Stimulated activated memory B cell treated with anti-CD40 and anti-IgM and Interleukin-4, amounts not matched to agents 10 μg/mL and 1 μg/mL and 100 μg/mL, for 72 hours (primary cell): ENCODE measurements at regions not wholly inside any gene's neighbourhood (a gene's known extent, or its start where the extent isn't known, plus 50 kb on each side); places are given as distances from the start of the nearest gene placed in this dataset.

ENCODE experiments used
- ATAC-seq: fragments of 150-1000 bp; cut with Tn5 transposase; 2 replicates; pipeline ENCODE4 v1.10.0; 2021
- H3K27ac Mint-ChIP-seq: one replicate; pipeline ENCODE4 v1.8.0; 2022; ENCODE audit warnings: mild to moderate bottlenecking, mixed read lengths
- H3K27me3 Mint-ChIP-seq: one replicate; pipeline ENCODE4 v1.8.0; 2022; ENCODE audit warnings: mixed read lengths
- H3K36me3 Mint-ChIP-seq: one replicate; pipeline ENCODE4 v1.8.0; 2022; ENCODE audit warnings: mixed read lengths
- H3K4me1 Mint-ChIP-seq: one replicate; pipeline ENCODE4 v1.8.0; 2022; ENCODE audit warnings: mixed read lengths
- H3K4me3 Mint-ChIP-seq: one replicate; pipeline ENCODE4 v1.8.0; 2022; ENCODE audit warnings: mild to moderate bottlenecking, moderate library complexity, mixed read lengths
- H3K9me3 Mint-ChIP-seq: one replicate; pipeline ENCODE4 v1.8.0; 2022; ENCODE audit warnings: mixed read lengths

DNA sequence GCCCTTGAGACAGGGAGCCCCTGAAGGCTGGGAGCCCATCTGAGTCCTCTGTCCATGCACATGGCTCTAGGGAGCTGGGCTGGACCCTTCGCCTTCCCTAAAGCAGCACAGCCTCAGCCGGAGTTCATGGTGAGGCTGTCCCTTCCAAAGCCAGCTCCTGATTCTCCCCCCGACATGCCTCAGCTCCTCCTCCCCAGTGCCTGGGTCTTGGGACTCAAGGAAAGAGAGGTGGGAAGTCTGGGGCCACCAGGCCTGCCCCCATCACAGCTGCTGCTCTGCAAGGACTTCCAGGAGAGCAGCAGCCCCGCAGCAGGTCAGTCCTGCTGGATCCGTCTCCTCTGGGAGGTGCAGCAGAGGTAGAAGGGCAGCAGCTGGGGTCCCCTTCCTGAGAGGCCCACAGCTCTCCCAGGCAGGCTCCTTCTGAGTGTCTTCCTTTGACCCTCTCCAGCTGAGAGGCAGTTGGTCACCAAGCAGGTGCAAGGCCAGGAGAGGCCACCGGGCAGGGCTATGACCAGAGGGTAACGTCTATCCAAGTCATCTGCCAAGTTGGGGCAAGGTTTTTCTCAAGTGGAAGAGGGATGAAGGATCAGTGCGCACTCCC lies 90.5 kb downstream of the ADRA2C start:
- Mint-ChIP-seq H3K4me3 (no peak overlapping the region), H3K27ac (no peak overlapping the region), H3K36me3 (no peaks in the 10 kb centered on the region), H3K9me3 (no peaks in the 10 kb centered on the region), H3K27me3 (peaks cover 51% of the 10 kb centered on the region), H3K4me1 (no peaks in the 10 kb centered on the region)
- no peak for ATAC-seq

DNA sequence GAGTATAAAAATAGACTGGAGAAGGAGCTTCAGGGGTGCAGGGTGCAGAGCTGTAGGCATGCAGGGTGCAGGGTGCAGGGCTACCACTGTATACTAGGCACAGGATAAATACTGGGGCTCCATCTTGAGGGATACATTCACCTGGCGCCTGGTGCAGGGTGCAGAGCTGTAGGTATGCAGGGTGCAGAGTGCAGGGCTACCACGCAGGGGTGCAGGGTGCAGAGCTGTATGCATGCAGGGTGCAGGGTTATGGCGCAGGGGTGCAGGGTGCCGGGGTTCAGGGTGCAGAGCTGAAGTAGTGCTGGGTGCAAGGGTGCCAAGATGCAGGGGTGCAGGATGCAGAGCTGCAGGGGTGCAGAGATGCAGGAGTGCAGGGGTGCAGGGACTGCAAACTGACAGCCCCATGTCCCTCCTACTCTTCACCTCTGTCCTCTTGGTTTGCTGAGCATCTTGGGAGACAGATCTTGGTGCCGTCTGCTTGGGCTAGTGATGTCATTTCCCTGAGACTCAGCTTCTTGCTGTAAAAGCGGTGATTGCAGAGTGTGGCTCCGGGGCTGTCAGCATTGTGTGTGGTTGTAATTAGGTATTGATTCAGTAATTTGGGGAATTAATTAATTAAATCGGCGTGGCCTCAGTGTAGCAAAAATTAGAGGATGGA lies 91.2 kb downstream of the ADRA2C start:
- Mint-ChIP-seq H3K9me3 (no peaks in the 10 kb centered on the region), H3K4me3 (no peak overlapping the region), H3K27ac (no peak overlapping the region), H3K27me3 (peaks cover 50% of the 10 kb centered on the region), H3K4me1 (no peaks in the 10 kb centered on the region), H3K36me3 (no peaks in the 10 kb centered on the region)
- ATAC-seq = no peak

GRCh38 chr4:3858046-3858730 lies 92.0 kb downstream of the ADRA2C start:
- no peaks in the 10 kb centered on the region for H3K4me1 Mint-ChIP-seq
- ATAC-seq = no peak
- peaks cover 42% of the 10 kb centered on the region for H3K27me3 Mint-ChIP-seq
- H3K36me3 Mint-ChIP-seq = no peaks in the 10 kb centered on the region
- no peak overlapping the region for H3K27ac Mint-ChIP-seq
- H3K9me3 Mint-ChIP-seq = no peaks in the 10 kb centered on the region
- no peak overlapping the region for H3K4me3 Mint-ChIP-seq

- H3K27me3 Mint-ChIP-seq = peaks cover 37% of the 10 kb centered on the region
- no peaks in the 10 kb centered on the region for H3K9me3 Mint-ChIP-seq
- H3K4me3 Mint-ChIP-seq = no peak overlapping the region
- no peaks in the 10 kb centered on the region for H3K36me3 Mint-ChIP-seq
- H3K27ac Mint-ChIP-seq = no peak overlapping the region
- ATAC-seq = no peak
- no peaks in the 10 kb centered on the region for H3K4me1 Mint-ChIP-seq
Observed at GRCh38 chr4:3858765-3859388, 92.7 kb downstream of the ADRA2C start.

GRCh38 chr4:3859571-3859970 lies 93.4 kb downstream of the ADRA2C start:
- Mint-ChIP-seq H3K36me3 (no peaks in the 10 kb centered on the region), H3K4me1 (no peaks in the 10 kb centered on the region), H3K27me3 (peaks cover 30% of the 10 kb centered on the region), H3K4me3 (no peak overlapping the region), H3K27ac (no peak overlapping the region), H3K9me3 (no peaks in the 10 kb centered on the region)
- no peak for ATAC-seq

GRCh38 chr4:3860061-3860912 lies 94.1 kb downstream of the ADRA2C start:
- Mint-ChIP-seq H3K9me3 (no peaks in the 10 kb centered on the region), H3K4me3 (no peak overlapping the region), H3K36me3 (no peaks in the 10 kb centered on the region), H3K27ac (no peak overlapping the region), H3K4me1 (no peaks in the 10 kb centered on the region), H3K27me3 (peaks cover 25% of the 10 kb centered on the region)
- ATAC-seq = no peak

- Mint-ChIP-seq H3K27ac (no peak overlapping the region), H3K27me3 (peaks cover 26% of the 10 kb centered on the region), H3K4me3 (no peak overlapping the region), H3K36me3 (no peaks in the 10 kb centered on the region), H3K9me3 (no peaks in the 10 kb centered on the region), H3K4me1 (no peaks in the 10 kb centered on the region)
- no peak for ATAC-seq
Observed at GRCh38 chr4:3860913-3861636, 94.9 kb downstream of the ADRA2C start.

DNA sequence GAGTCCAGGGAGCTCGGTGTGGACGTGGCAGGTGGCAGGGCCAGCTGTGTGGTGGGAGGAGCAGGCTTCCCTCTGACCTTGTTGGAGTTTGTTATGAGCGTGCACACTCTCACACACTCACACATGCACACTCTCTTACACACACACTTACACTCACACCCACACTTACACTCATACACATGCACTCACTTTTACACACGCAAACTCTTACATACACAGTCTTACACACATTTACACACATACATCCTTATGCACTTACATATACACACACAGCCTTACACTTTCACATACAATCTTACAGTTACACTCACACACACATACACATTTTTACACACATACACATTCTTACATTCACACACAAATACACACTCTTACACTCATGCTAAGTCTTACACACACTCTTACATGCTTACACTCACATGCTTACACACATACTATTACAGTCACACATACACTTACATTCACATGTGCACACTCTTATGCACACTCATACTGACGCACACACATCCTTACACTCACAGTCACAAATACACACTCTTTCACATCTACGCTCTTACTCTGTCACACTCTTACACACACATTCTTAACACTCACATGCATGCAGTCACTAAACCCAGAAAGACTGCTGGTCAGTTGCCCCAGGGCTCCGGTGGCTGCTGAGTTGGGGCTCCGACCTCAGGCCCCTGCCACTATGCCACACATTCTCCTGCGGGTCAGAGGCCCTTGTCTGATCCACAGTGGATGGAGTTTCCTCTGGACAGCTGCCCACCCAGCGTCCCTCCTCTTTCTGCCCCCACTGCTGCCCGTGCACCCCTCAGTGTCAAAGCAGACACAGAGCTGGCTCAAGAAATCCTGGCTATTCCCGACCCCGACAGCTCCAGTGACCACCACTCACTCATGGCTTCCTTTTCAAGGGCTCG lies 95.8 kb downstream of the ADRA2C start:
- no peak overlapping the region for H3K4me3 Mint-ChIP-seq
- H3K27ac Mint-ChIP-seq = no peak overlapping the region
- ATAC-seq = no peak
- peaks cover 21% of the 10 kb centered on the region for H3K27me3 Mint-ChIP-seq
- H3K4me1 Mint-ChIP-seq = no peaks in the 10 kb centered on the region
- no peaks in the 10 kb centered on the region for H3K9me3 Mint-ChIP-seq
- H3K36me3 Mint-ChIP-seq = no peaks in the 10 kb centered on the region

- H3K9me3 Mint-ChIP-seq = no peaks in the 10 kb centered on the region
- no peak for ATAC-seq
- H3K27me3 Mint-ChIP-seq = peaks cover 21% of the 10 kb centered on the region
- no peak overlapping the region for H3K4me3 Mint-ChIP-seq
- no peaks in the 10 kb centered on the region for H3K4me1 Mint-ChIP-seq
- no peaks in the 10 kb centered on the region for H3K36me3 Mint-ChIP-seq
- no peak overlapping the region for H3K27ac Mint-ChIP-seq
Observed at GRCh38 chr4:3862640-3863420, 96.6 kb downstream of the ADRA2C start.

GRCh38 chr4:3863841-3864741 lies 97.9 kb downstream of the ADRA2C start:
- Mint-ChIP-seq H3K27me3 (peaks cover 21% of the 10 kb centered on the region), H3K36me3 (no peaks in the 10 kb centered on the region), H3K4me3 (no peak overlapping the region), H3K9me3 (no peaks in the 10 kb centered on the region), H3K4me1 (no peaks in the 10 kb centered on the region), H3K27ac (no peak overlapping the region)
- no peak for ATAC-seq

GRCh38 chr4:3864742-3865721 lies 98.8 kb downstream of the ADRA2C start:
- ATAC-seq = no peak
- H3K4me3 Mint-ChIP-seq = no peak overlapping the region
- peaks cover 26% of the 10 kb centered on the region for H3K27me3 Mint-ChIP-seq
- no peaks in the 10 kb centered on the region for H3K36me3 Mint-ChIP-seq
- no peaks in the 10 kb centered on the region for H3K9me3 Mint-ChIP-seq
- no peaks in the 10 kb centered on the region for H3K4me1 Mint-ChIP-seq
- H3K27ac Mint-ChIP-seq = no peak overlapping the region
